ENCODE measurements at regions not wholly inside any gene's neighbourhood (a gene's known extent, or its start where the extent isn't known, plus 50 kb on each side); places are given as distances from the start of the nearest gene placed in this dataset.

- 37% methylated on average over 7 of the region's 28 CpGs for WGBS (ENCODE audit: insufficient coverage, low coverage, missing lambda C conversion rate)
- CTCF ChIA-PET (ENCODE audit: low intra/inter-chr PET ratio) = no interaction called here
- H3K4me2 ChIP-seq (ENCODE audit: insufficient read depth, low read length) = no peak overlapping the region
- peaks cover 0 to 10% of the 10 kb centered on the region in 2 experiments; a peak in 1 of 5 replicates for H3K4me1 ChIP-seq (replicated peaks in 1 of 2; ENCODE audit: control insufficient read depth in 2 of 2, insufficient read depth in 2 of 2, low read length in 2 of 2)
- in situ Hi-C loops (cut with MboI) (loop anchor here (5.0 to 25.0 kb wide), 2 partner anchors 72 to 432 kb away; no protein-coding TSS in a partner anchor), intact Hi-C loops (cut with micrococcal nuclease) (no loop called here)
- no peaks in the 10 kb centered on the region for H3K36me3 ChIP-seq (ENCODE audit: control insufficient read depth, insufficient read depth, low read length)
- H3K9me3 ChIP-seq (replicated peaks; ENCODE audit: control insufficient read depth, insufficient read depth, low read depth, low read length) = no peaks in the 10 kb centered on the region
- ATAC-seq (no peak), DNase-seq (ENCODE audit: extremely low read depth in 1 of 4, low spot score in 3 of 4) (no peak), FAIRE-seq (peak; percentile 61)
- H3K27ac ChIP-seq (ENCODE audit: extremely low read depth, low read depth, low read length) = no peak overlapping the region
- no peak overlapping the region for H2AFZ ChIP-seq (ENCODE audit: low read depth, low read length)
- H4K20me1 ChIP-seq (replicated peaks; ENCODE audit: control insufficient read depth, insufficient read depth, low read length) = no peaks in the 10 kb centered on the region
- H3K79me2 ChIP-seq (ENCODE audit: control insufficient read depth, insufficient read depth, low read length) = no peaks in the 10 kb centered on the region
- H3K9ac ChIP-seq (ENCODE audit: insufficient read depth in 1 of 2, low read depth in 2 of 2, low read length in 2 of 2) = no peak overlapping the region
- POLR2A ChIA-PET = no interaction called here
- H3K27me3 ChIP-seq (ENCODE audit: control insufficient read depth in 2 of 2, insufficient read depth in 2 of 2, low read length in 2 of 2) = no peaks in the 10 kb centered on the region
- no peaks in the 10 kb centered on the region for H3K9me1 ChIP-seq (ENCODE audit: control insufficient read depth, insufficient read depth, low read length)
- no peak overlapping the region for H3K4me3 ChIP-seq
- no TSS peak for BruUV-seq (replicated peaks)
- TF ChIP-seq ZNF277 (CRISPR knock-in tag; IDR thresholded peaks at IDR 0.05; ENCODE audit: borderline replicate concordance) (no peak), NR0B1 (IDR thresholded peaks at IDR 0.05; ENCODE audit: partially characterized antibody) (no peak), USF2 (CRISPR knock-in tag; IDR thresholded peaks at IDR 0.05) (no peak), POLR2B (IDR thresholded peaks at IDR 0.05; ENCODE audit: low read depth, partially characterized antibody) (no peak), CHAMP1 (IDR thresholded peaks at IDR 0.05) (no peak), MCM5 (IDR thresholded peaks at IDR 0.05; ENCODE audit: low read depth) (no peak), POLR2AphosphoS5 (IDR thresholded peaks at IDR 0.05; ENCODE audit: control insufficient read depth, insufficient read depth, low read depth, low read length) (no peak), PRDM10 (IDR thresholded peaks at IDR 0.05; ENCODE audit: partially characterized antibody) (no peak), EHMT2 (IDR thresholded peaks at IDR 0.05) (no peak), HMBOX1 (IDR thresholded peaks at IDR 0.05) (no peak)
Measured at GRCh38 chr22:23394525-23395326, 185.4 kb downstream of the IGLL1 start.

Measured in K562 (cell line).